Breast epithelium (tissue), 4 donors: ENCODE measurements at regions not wholly inside any gene's neighbourhood (a gene's known extent, or its start where the extent isn't known, plus 50 kb on each side); places are given as distances from the start of the nearest gene placed in this dataset.

Experiments
- DNase-seq, 2 donors: peaks; one replicate each; pipeline ENCODE4 v3.0.0-alpha.2; 2019; ENCODE audit warnings: low spot score in 2 of 2
- H3K27ac ChIP-seq, 2 donors: fragments of 200-600 bp; sonication (generic) in 1 of 2; one replicate each; pipeline ENCODE4 v1.5.1; 2016 to 2019; ENCODE audit warnings: mild to moderate bottlenecking in 1 of 2
- H3K27me3 ChIP-seq, 2 donors: fragments of 200-600 bp; sonication (generic) in 1 of 2; one replicate each; pipeline versions ENCODE4 v1.5.1 to v1.6.0; 2017 to 2019; ENCODE audit warnings: control low read depth in 1 of 2, mild to moderate bottlenecking in 1 of 2
- H3K36me3 ChIP-seq: fragments of 200-600 bp; one replicate; pipeline ENCODE4 v1.5.1; 2019
- H3K4me1 ChIP-seq, 2 donors: fragments of 200-600 bp; sonication (generic); one replicate each; pipeline ENCODE4 v1.5.1; 2016 to 2019; ENCODE audit warnings: control low read depth in 1 of 2
- H3K4me3 ChIP-seq, 3 donors: fragments of 200-600 bp; sonication (generic); 1 replicate in 2 of 3; 2 replicates in 1 of 3; pipeline ENCODE4 v1.5.1; 2016 to 2019; ENCODE audit warnings: mild to moderate bottlenecking in 3 of 3, moderate library complexity in 2 of 3
- H3K9me3 ChIP-seq, 2 donors: fragments of 200-600 bp; sonication (generic) in 1 of 2; one replicate each; pipeline ENCODE4 v1.5.1; 2016 to 2019; ENCODE audit warnings: control low read depth in 1 of 2
- POLR2A ChIP-seq: fragments of 450-650 bp; IDR thresholded peaks from one replicate; pipeline ENCODE4 v1.6.1; 2016; ENCODE audit warnings: antibody characterized with exemption, mild to moderate bottlenecking, moderate library complexity
- POLR2AphosphoS5 ChIP-seq, 3 donors: sonication (generic); formaldehyde crosslinking; IDR thresholded peaks; one replicate each; pipeline ENCODE4 v1.6.1; 2017; ENCODE audit warnings: antibody characterized with exemption in 3 of 3
- intact Hi-C: fragments of 100-400 bp; cut with DNase I; formaldehyde crosslinking; loops from one replicate; pipeline ENCODE4 v1.15.1; 2023; ENCODE audit warnings: low total_unique reads
- TF ChIP-seq, protein P1 (sequence below), 3 donors: fragments of 450-650 bp; IDR thresholded peaks; one replicate each; pipeline ENCODE4 v1.5.1; 2016 to 2017; ENCODE audit warnings: antibody characterized with exemption in 3 of 3, mild to moderate bottlenecking in 3 of 3, moderate library complexity in 3 of 3

GRCh38 chr10:10658172-10658785 lies 359.4 kb upstream of the CELF2 start:
- no peaks in the 10 kb centered on the region for H3K9me3 ChIP-seq
- no peak for TF ChIP-seq POLR2A
- TF ChIP-seq, protein P1, sequence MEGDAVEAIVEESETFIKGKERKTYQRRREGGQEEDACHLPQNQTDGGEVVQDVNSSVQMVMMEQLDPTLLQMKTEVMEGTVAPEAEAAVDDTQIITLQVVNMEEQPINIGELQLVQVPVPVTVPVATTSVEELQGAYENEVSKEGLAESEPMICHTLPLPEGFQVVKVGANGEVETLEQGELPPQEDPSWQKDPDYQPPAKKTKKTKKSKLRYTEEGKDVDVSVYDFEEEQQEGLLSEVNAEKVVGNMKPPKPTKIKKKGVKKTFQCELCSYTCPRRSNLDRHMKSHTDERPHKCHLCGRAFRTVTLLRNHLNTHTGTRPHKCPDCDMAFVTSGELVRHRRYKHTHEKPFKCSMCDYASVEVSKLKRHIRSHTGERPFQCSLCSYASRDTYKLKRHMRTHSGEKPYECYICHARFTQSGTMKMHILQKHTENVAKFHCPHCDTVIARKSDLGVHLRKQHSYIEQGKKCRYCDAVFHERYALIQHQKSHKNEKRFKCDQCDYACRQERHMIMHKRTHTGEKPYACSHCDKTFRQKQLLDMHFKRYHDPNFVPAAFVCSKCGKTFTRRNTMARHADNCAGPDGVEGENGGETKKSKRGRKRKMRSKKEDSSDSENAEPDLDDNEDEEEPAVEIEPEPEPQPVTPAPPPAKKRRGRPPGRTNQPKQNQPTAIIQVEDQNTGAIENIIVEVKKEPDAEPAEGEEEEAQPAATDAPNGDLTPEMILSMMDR (IDR thresholded peaks at IDR 0.05) = no peak
- intact Hi-C loops = no loop called here
- no peaks in the 10 kb centered on the region for H3K4me1 ChIP-seq
- H3K27ac ChIP-seq = no peak overlapping the region
- no peak overlapping the region for H3K4me3 ChIP-seq
- H3K27me3 ChIP-seq = no peaks in the 10 kb centered on the region
- H3K36me3 ChIP-seq = no peaks in the 10 kb centered on the region
- DNase-seq = no peak

GRCh38 chr10:10660054-10660453 lies 357.6 kb upstream of the CELF2 start:
- no peak for TF ChIP-seq POLR2A
- TF ChIP-seq, protein P1 (IDR thresholded peaks at IDR 0.05) = no peak
- TF ChIP-seq POLR2AphosphoS5 (IDR thresholded peaks at IDR 0.05) = no peak
- Histone ChIP-seq H3K4me1 (no peaks in the 10 kb centered on the region), H3K9me3 (no peaks in the 10 kb centered on the region), H3K4me3 (no peak overlapping the region), H3K27me3 (no peaks in the 10 kb centered on the region), H3K27ac (no peak overlapping the region), H3K36me3 (no peaks in the 10 kb centered on the region)
- intact Hi-C loops = no loop called here
- DNase-seq = no peak

GRCh38 chr10:10661176-10661575 lies 356.5 kb upstream of the CELF2 start:
- H3K36me3 ChIP-seq = no peaks in the 10 kb centered on the region
- TF ChIP-seq, protein P1 (IDR thresholded peaks at IDR 0.05) = no peak
- TF ChIP-seq POLR2A (no peak), POLR2AphosphoS5 (IDR thresholded peaks at IDR 0.05) (no peak)
- intact Hi-C loops = no loop called here
- H3K27me3 ChIP-seq = no peaks in the 10 kb centered on the region
- H3K4me3 ChIP-seq = no peak overlapping the region
- no peak for DNase-seq
- H3K27ac ChIP-seq = no peak overlapping the region
- H3K4me1 ChIP-seq = no peaks in the 10 kb centered on the region
- H3K9me3 ChIP-seq = no peaks in the 10 kb centered on the region

- no peaks in the 10 kb centered on the region for H3K27me3 ChIP-seq
- no peaks in the 10 kb centered on the region for H3K36me3 ChIP-seq
- H3K4me3 ChIP-seq = peak overlapping the region in 1 of 3 donors; percentile 7
- no peak for TF ChIP-seq POLR2A
- intact Hi-C loops = no loop called here
- H3K27ac ChIP-seq = peak overlapping the region in 1 of 2 donors; percentile 52
- no peaks in the 10 kb centered on the region for H3K4me1 ChIP-seq
- DNase-seq = peak in 1 of 2 donors; percentile 19
- no peaks in the 10 kb centered on the region for H3K9me3 ChIP-seq
These were observed 354.8 kb upstream of the CELF2 start for GRCh38 chr10:10662716-10663408.

GRCh38 chr10:10663622-10664021 lies 354.1 kb upstream of the CELF2 start:
- TF ChIP-seq POLR2A (no peak), POLR2AphosphoS5 (IDR thresholded peaks at IDR 0.05) (no peak)
- TF ChIP-seq, protein P1 (IDR thresholded peaks at IDR 0.05) = no peak
- intact Hi-C loops = no loop called here
- no peaks in the 10 kb centered on the region for H3K36me3 ChIP-seq
- DNase-seq = no peak
- H3K4me1 ChIP-seq = no peaks in the 10 kb centered on the region
- H3K27me3 ChIP-seq = no peaks in the 10 kb centered on the region
- H3K4me3 ChIP-seq = no peak overlapping the region
- H3K9me3 ChIP-seq = no peaks in the 10 kb centered on the region
- peak overlapping the region in 1 of 2 donors; percentile 52 for H3K27ac ChIP-seq
